A549 (cell line): ENCODE measurements at regions not wholly inside any gene's neighbourhood (a gene's known extent, or its start where the extent isn't known, plus 50 kb on each side); places are given as distances from the start of the nearest gene placed in this dataset.

Experiments
- ATAC-seq, 2 experiments: fragments of 200-7000 bp in 1 of 2; fragments of >200 bp in 1 of 2; cut with Nextera tagmentation in 1 of 2; cut with Tn5 transposase in 1 of 2; 3 replicates each; pipeline versions ENCODE4 v1.8.0 to v1.9.1; 2018 to 2020; ENCODE audit warnings: mild to moderate bottlenecking in 1 of 2, moderate library complexity in 1 of 2
- CTCF ChIA-PET: fragments of 300-600 bp; sonication (Branson Sonifier 250); formaldehyde crosslinking; extraction: SDS; loops from one replicate; lab custom pipeline; 2021; ENCODE audit warnings: antibody characterized with exemption, inconsistent platforms; lab: Yijun Ruan, JAX
- POLR2A ChIA-PET: fragments of 350-600 bp; formaldehyde crosslinking; extraction: SDS; loops from one replicate; lab custom pipeline; 2021; ENCODE audit warnings: antibody characterized with exemption, inconsistent platforms; lab: Yijun Ruan, JAX
- DNase-seq, 2 experiments: peaks; one replicate each; pipeline versions ENCODE4 v3.0.0 to v3.0.0-alpha.2; 2011 to 2016; ENCODE audit warnings: low read depth in 1 of 2, low spot score in 1 of 2
- FAIRE-seq: peaks from 2 replicates; lab custom pipeline; 2011; peaks lifted over from hg19 to GRCh38; lab: Jason Lieb, UNC
- H3K27ac ChIP-seq, 2 experiments: fragments of >200 bp; sonication (Bioruptor Twin); formaldehyde crosslinking; 3 replicates each; pipeline ENCODE4 v1.5.1; 2016 to 2017
- H3K4me1 ChIP-seq: fragments of >200 bp; sonication (Bioruptor Twin); formaldehyde crosslinking; 3 replicates; pipeline ENCODE4 v1.6.1; 2016
- H3K4me2 ChIP-seq: fragments of >200 bp; sonication (Bioruptor Twin); formaldehyde crosslinking; 3 replicates; pipeline ENCODE4 v1.6.1; 2016
- H3K4me3 ChIP-seq: fragments of >200 bp; sonication (Bioruptor Twin); formaldehyde crosslinking; 3 replicates; pipeline ENCODE4 v1.5.1; 2016
- H3K9me3 ChIP-seq: fragments of >200 bp; sonication (Bioruptor Twin); formaldehyde crosslinking; 3 replicates; pipeline ENCODE4 v1.6.1; 2016
- BCL3 ChIP-seq: fragments of >200 bp; sonication (Bioruptor Twin); formaldehyde crosslinking; IDR thresholded peaks from 3 replicates; pipeline ENCODE4 v1.6.1; 2016
- CBX2 ChIP-seq: fragments of 200-600 bp; sonication (generic); IDR thresholded peaks from 2 replicates; pipeline ENCODE4 v1.6.1; 2016; ENCODE audit warnings: low read depth, mild to moderate bottlenecking, borderline replicate concordance
- CEBPB ChIP-seq, 2 experiments: fragments of >200 bp in 1 of 2; sonication (Bioruptor Twin) in 1 of 2; formaldehyde crosslinking in 1 of 2; IDR thresholded peaks; 2 replicates each; pipeline ENCODE4 v1.6.1; 2012 to 2016
- EP300 ChIP-seq, 2 experiments: fragments of >200 bp; sonication (Bioruptor Twin); formaldehyde crosslinking; IDR thresholded peaks; 2 replicates in 1 of 2; 3 replicates in 1 of 2; pipeline ENCODE4 v1.6.1; 2016 to 2017
- FOSL2 ChIP-seq, 2 experiments: fragments of 450-650 bp in 1 of 2; fragments of >200 bp in 1 of 2; sonication (Bioruptor Twin) in 1 of 2; formaldehyde crosslinking; IDR thresholded peaks; 2 replicates each; pipeline versions ENCODE4 v1.5.0 to v1.6.1; 2016 to 2020; ENCODE audit warnings: mild to moderate bottlenecking in 1 of 2, moderate library complexity in 1 of 2
- FOXS1 ChIP-seq: fragments of 250-450 bp; sonication (Bioruptor Pico); IDR thresholded peaks from 2 replicates; pipeline ENCODE4 v1.5.0; 2020; ENCODE audit warnings: mild to moderate bottlenecking, moderate library complexity
- GATA3 ChIP-seq: IDR thresholded peaks from 2 replicates; pipeline ENCODE4 v1.6.1; 2012; ENCODE audit warnings: borderline replicate concordance
- HDAC2 ChIP-seq: fragments of 200-600 bp; sonication (generic); IDR thresholded peaks from 2 replicates; pipeline ENCODE4 v1.6.1; 2016
- HMGXB4 ChIP-seq: fragments of 250-450 bp; sonication (Bioruptor Pico); IDR thresholded peaks from 2 replicates; pipeline ENCODE4 v1.5.0; 2021; ENCODE audit warnings: mild to moderate bottlenecking, moderate library complexity, borderline replicate concordance
- HOXB13 ChIP-seq: fragments of 250-450 bp; sonication (Bioruptor Pico); IDR thresholded peaks from 2 replicates; pipeline ENCODE4 v1.5.0; 2020; ENCODE audit warnings: low read depth, mild to moderate bottlenecking, moderate library complexity
- JUN ChIP-seq, 2 experiments: fragments of >200 bp; sonication (Bioruptor Twin); formaldehyde crosslinking; IDR thresholded peaks; 2 replicates in 1 of 2; 3 replicates in 1 of 2; pipeline ENCODE4 v1.6.1; 2016 to 2017
- JUNB ChIP-seq: fragments of >200 bp; sonication (Bioruptor Twin); formaldehyde crosslinking; IDR thresholded peaks from 2 replicates; pipeline ENCODE4 v1.6.1; 2016
- KDM5A ChIP-seq: fragments of 200-600 bp; sonication (generic); IDR thresholded peaks from 2 replicates; pipeline ENCODE4 v1.6.1; 2016; ENCODE audit warnings: antibody characterized with exemption, mild to moderate bottlenecking
- MAFK ChIP-seq: fragments of 450-650 bp; IDR thresholded peaks from 2 replicates; pipeline ENCODE4 v1.6.1; 2014; ENCODE audit not compliant: partially characterized antibody
- MYC ChIP-seq: IDR thresholded peaks from 2 replicates; pipeline ENCODE4 v1.6.1; 2012; ENCODE audit warnings: mild to moderate bottlenecking, inconsistent platforms, low read length, improper control_type of control experiment, borderline replicate concordance
- RAD21 ChIP-seq, 2 experiments: fragments of >200 bp in 1 of 2; sonication (Bioruptor Twin) in 1 of 2; formaldehyde crosslinking in 1 of 2; IDR thresholded peaks in 1 of 2; conservative IDR thresholded peaks in 1 of 2; 2 replicates in 1 of 2; 3 replicates in 1 of 2; pipeline ENCODE4 v1.6.1; 2012 to 2018; ENCODE audit warnings: inconsistent platforms in 1 of 2
- RNF2 ChIP-seq: fragments of 200-600 bp; sonication (generic); IDR thresholded peaks from 2 replicates; pipeline ENCODE4 v1.6.1; 2016; ENCODE audit warnings: low read depth, mild to moderate bottlenecking, antibody characterized with exemption, moderate library complexity, borderline replicate concordance
- SMC3 ChIP-seq: fragments of >200 bp; sonication (Bioruptor Twin); formaldehyde crosslinking; IDR thresholded peaks from 3 replicates; pipeline ENCODE4 v1.6.1; 2018; ENCODE audit warnings: inconsistent platforms
- SREBF2 ChIP-seq: fragments of 450-650 bp; IDR thresholded peaks from 2 replicates; pipeline ENCODE4 v1.6.1; 2014; ENCODE audit warnings: mild to moderate bottlenecking, moderate library complexity
- ZNF302 ChIP-seq: fragments of 250-450 bp; sonication (Bioruptor Pico); IDR thresholded peaks from 2 replicates; pipeline ENCODE4 v1.9.0; 2021; ENCODE audit warnings: inconsistent platforms, mild to moderate bottlenecking, moderate library complexity
- ZSCAN20 ChIP-seq: fragments of 250-450 bp; sonication (Bioruptor Pico); IDR thresholded peaks from 2 replicates; pipeline ENCODE4 v1.8.0; 2022; ENCODE audit warnings: mild to moderate bottlenecking, moderate library complexity
- WGBS: methylation state at CpG from one replicate; pipeline ENCODE4 v1.1.6; 2017; ENCODE audit errors: missing lambda C conversion rate; 5-methylcytosine and 5-hydroxymethylcytosine counted together
- TF ChIP-seq, protein P1 (sequence below): fragments of 150-350 bp; IDR thresholded peaks from 2 replicates; pipeline ENCODE4 v1.6.1; 2014; ENCODE audit warnings: low read depth, mild to moderate bottlenecking, low read length
- TF ChIP-seq, protein P2 (sequence below): fragments of 200-600 bp; sonication (generic); IDR thresholded peaks from 2 replicates; pipeline ENCODE4 v1.6.1; 2016; ENCODE audit warnings: antibody characterized with exemption, mild to moderate bottlenecking, moderate library complexity
- TF ChIP-seq, protein P3 (sequence below): IDR thresholded peaks from 2 replicates; pipeline ENCODE4 v1.6.1; 2012
- TF ChIP-seq, protein P4 (sequence below): IDR thresholded peaks from 2 replicates; pipeline ENCODE4 v1.6.1; 2012
- TF ChIP-seq, protein P5 (sequence below): IDR thresholded peaks from 2 replicates; pipeline ENCODE4 v1.6.1; 2012; ENCODE audit warnings: low read depth, borderline replicate concordance

- TF ChIP-seq, protein P1, sequence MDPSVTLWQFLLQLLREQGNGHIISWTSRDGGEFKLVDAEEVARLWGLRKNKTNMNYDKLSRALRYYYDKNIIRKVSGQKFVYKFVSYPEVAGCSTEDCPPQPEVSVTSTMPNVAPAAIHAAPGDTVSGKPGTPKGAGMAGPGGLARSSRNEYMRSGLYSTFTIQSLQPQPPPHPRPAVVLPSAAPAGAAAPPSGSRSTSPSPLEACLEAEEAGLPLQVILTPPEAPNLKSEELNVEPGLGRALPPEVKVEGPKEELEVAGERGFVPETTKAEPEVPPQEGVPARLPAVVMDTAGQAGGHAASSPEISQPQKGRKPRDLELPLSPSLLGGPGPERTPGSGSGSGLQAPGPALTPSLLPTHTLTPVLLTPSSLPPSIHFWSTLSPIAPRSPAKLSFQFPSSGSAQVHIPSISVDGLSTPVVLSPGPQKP = no peak
- TF ChIP-seq ZSCAN20 (CRISPR knock-in tag) = no peak
- no peak for TF ChIP-seq HDAC2
- no peak for TF ChIP-seq HOXB13 (CRISPR knock-in tag)
- TF ChIP-seq, protein P2, sequence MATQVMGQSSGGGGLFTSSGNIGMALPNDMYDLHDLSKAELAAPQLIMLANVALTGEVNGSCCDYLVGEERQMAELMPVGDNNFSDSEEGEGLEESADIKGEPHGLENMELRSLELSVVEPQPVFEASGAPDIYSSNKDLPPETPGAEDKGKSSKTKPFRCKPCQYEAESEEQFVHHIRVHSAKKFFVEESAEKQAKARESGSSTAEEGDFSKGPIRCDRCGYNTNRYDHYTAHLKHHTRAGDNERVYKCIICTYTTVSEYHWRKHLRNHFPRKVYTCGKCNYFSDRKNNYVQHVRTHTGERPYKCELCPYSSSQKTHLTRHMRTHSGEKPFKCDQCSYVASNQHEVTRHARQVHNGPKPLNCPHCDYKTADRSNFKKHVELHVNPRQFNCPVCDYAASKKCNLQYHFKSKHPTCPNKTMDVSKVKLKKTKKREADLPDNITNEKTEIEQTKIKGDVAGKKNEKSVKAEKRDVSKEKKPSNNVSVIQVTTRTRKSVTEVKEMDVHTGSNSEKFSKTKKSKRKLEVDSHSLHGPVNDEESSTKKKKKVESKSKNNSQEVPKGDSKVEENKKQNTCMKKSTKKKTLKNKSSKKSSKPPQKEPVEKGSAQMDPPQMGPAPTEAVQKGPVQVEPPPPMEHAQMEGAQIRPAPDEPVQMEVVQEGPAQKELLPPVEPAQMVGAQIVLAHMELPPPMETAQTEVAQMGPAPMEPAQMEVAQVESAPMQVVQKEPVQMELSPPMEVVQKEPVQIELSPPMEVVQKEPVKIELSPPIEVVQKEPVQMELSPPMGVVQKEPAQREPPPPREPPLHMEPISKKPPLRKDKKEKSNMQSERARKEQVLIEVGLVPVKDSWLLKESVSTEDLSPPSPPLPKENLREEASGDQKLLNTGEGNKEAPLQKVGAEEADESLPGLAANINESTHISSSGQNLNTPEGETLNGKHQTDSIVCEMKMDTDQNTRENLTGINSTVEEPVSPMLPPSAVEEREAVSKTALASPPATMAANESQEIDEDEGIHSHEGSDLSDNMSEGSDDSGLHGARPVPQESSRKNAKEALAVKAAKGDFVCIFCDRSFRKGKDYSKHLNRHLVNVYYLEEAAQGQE = no peak
- no peak for TF ChIP-seq MAFK
- no peak for TF ChIP-seq MYC
- no peak for TF ChIP-seq RNF2
Observed at GRCh38 chr1:200316148-200316803, 93.6 kb downstream of the ZNF281 start (continued).

GRCh38 chr1:200314085-200314750 lies 95.6 kb downstream of the ZNF281 start:
- WGBS = 12% methylated on average over 5 of the region's 5 CpGs
- peak overlapping the region; percentile 87 for H3K4me2 ChIP-seq
- H3K9me3 ChIP-seq = no peaks in the 10 kb centered on the region
- peak overlapping the region; percentile 87 to 93 for H3K27ac ChIP-seq
- peak; percentile 91 for FAIRE-seq
- ChIA-PET POLR2A (interaction anchor here (0.9 kb wide), 1 partner anchor 13 kb away, joined by 4 read pairs; no protein-coding TSS in a partner anchor), CTCF (interaction anchor here (0.8 to 3.0 kb wide), 9 partner anchors 9 to 629 kb away, joined by 3 to 13 read pairs (median 4); no protein-coding TSS in a partner anchor)
- peak overlapping the region; percentile 17; the same call in 1 of the 3 replicates for H3K4me3 ChIP-seq
- DNase-seq = peak; percentile 58 to 88
- ATAC-seq = peak; percentile 87 to 93
- H3K4me1 ChIP-seq = peaks cover 55% of the 10 kb centered on the region
- TF ChIP-seq JUNB = peak; percentile 74
- TF ChIP-seq FOXS1 = 0 out of 2 replicates have a peak, but pooled peaks have one; percentile 15
- TF ChIP-seq ZNF302 = 0 out of 2 replicates have a peak, but pooled peaks have one; percentile 29
- TF ChIP-seq, protein P3, sequence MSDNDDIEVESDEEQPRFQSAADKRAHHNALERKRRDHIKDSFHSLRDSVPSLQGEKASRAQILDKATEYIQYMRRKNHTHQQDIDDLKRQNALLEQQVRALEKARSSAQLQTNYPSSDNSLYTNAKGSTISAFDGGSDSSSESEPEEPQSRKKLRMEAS = peak; percentile 54
- peak; percentile 31 to 55; a peak in 4 of 5 replicates for TF ChIP-seq RAD21 (conservative IDR thresholded peaks at IDR 0.05 in 1 of 2, IDR thresholded peaks at IDR 0.05 in 1 of 2)
- TF ChIP-seq MAFK = peak; percentile 93
- TF ChIP-seq SMC3 = peak; percentile 48; the same call in 2 of the 3 replicates
- no peak for TF ChIP-seq HOXB13 (CRISPR knock-in tag)
- no peak for TF ChIP-seq ZSCAN20 (CRISPR knock-in tag)
- no peak for TF ChIP-seq CBX2
- no peak for TF ChIP-seq FOSL2 (IDR thresholded peaks at IDR 0.05)
- peak; percentile 64 for TF ChIP-seq FOSL2 (CRISPR knock-in tag; IDR thresholded peaks at IDR 0.05)
- TF ChIP-seq, protein P4, sequence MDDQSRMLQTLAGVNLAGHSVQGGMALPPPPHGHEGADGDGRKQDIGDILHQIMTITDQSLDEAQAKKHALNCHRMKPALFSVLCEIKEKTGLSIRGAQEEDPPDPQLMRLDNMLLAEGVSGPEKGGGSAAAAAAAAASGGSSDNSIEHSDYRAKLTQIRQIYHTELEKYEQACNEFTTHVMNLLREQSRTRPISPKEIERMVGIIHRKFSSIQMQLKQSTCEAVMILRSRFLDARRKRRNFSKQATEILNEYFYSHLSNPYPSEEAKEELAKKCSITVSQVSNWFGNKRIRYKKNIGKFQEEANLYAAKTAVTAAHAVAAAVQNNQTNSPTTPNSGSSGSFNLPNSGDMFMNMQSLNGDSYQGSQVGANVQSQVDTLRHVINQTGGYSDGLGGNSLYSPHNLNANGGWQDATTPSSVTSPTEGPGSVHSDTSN = peak; percentile 67
- no peak for TF ChIP-seq HMGXB4
- no peak for TF ChIP-seq SREBF2
- TF ChIP-seq BCL3 = peak; percentile 94
- peak; percentile 89 to 91 for TF ChIP-seq JUN (IDR thresholded peaks at IDR 0.05)
- TF ChIP-seq CEBPB (IDR thresholded peaks at IDR 0.05) = peak; percentile 96 to 98
- peak; percentile 94 for TF ChIP-seq GATA3
- TF ChIP-seq KDM5A = no peak
- peak; percentile 86 to 90 for TF ChIP-seq EP300 (IDR thresholded peaks at IDR 0.05)
- TF ChIP-seq, protein P5, sequence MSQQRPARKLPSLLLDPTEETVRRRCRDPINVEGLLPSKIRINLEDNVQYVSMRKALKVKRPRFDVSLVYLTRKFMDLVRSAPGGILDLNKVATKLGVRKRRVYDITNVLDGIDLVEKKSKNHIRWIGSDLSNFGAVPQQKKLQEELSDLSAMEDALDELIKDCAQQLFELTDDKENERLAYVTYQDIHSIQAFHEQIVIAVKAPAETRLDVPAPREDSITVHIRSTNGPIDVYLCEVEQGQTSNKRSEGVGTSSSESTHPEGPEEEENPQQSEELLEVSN = no peak
